ENCODE measurements at regions not wholly inside any gene's neighbourhood (a gene's known extent, or its start where the extent isn't known, plus 50 kb on each side); places are given as distances from the start of the nearest gene placed in this dataset.

- CTCF ChIA-PET (ENCODE audit: partially characterized antibody): interaction anchor here (1.5 kb wide), 1 partner anchor 16 kb away, joined by 3 read pairs; no protein-coding TSS in a partner anchor
- H2AFZ ChIP-seq (ENCODE audit: low read length): no peak overlapping the region
- TF ChIP-seq RFX5 (IDR thresholded peaks at IDR 0.05; ENCODE audit: borderline replicate concordance, low read depth, low read length) (no peak), E2F6 (IDR thresholded peaks at IDR 0.05) (no peak), NANOG (IDR thresholded peaks at IDR 0.05; ENCODE audit: insufficient read depth, low read depth, low read length, poor library complexity, severe bottlenecking) (no peak)
These were observed 573.7 kb downstream of the EPHA5 start for GRCh38 chr4:65096630-65097029.

More at GRCh38 chr4:65096630-65097029, 573.7 kb downstream of the EPHA5 start:
- Histone ChIP-seq H2BK20ac (ENCODE audit: low read length) (no peak overlapping the region), H3K14ac (ENCODE audit: insufficient read length) (no peak overlapping the region), H3K9me3 (ENCODE audit: insufficient read depth in 2 of 2, low read depth in 1 of 2, low read length in 1 of 2) (peaks cover 4 to 7% of the 10 kb centered on the region in 2 experiments), H3K79me1 (ENCODE audit: low read depth, low read length) (no peaks in the 10 kb centered on the region), H3K27me3 (replicated peaks in 1 of 4; ENCODE audit: control insufficient read depth in 3 of 4, extremely low read depth in 1 of 4, insufficient read depth in 3 of 4, low read length in 3 of 4) (no peaks in the 10 kb centered on the region), H3K4me1 (replicated peaks in 1 of 4; ENCODE audit: control insufficient read depth in 3 of 4, insufficient read depth in 4 of 4, low read length in 3 of 4) (no peaks in the 10 kb centered on the region), H2BK120ac (replicated peaks; ENCODE audit: low read depth, low read length) (no peak overlapping the region), H3K27ac (ENCODE audit: low read depth, low read length) (no peak overlapping the region), H4K20me1 (replicated peaks in 1 of 2; ENCODE audit: control insufficient read depth in 1 of 2, insufficient read depth in 2 of 2, low read length in 2 of 2) (no peaks in the 10 kb centered on the region), H3K4me2 (ENCODE audit: insufficient read depth in 1 of 2, low read depth in 2 of 2, low read length in 2 of 2) (no peak overlapping the region), H3K18ac (ENCODE audit: extremely low read depth, low read length) (no peak overlapping the region), H2AK5ac (ENCODE audit: low read depth, low read length) (no peak overlapping the region), H4K5ac (ENCODE audit: insufficient read length, low read depth, low read length) (no peak overlapping the region), H3K23me2 (ENCODE audit: low read depth, low read length) (no peaks in the 10 kb centered on the region), H3K56ac (replicated peaks; ENCODE audit: insufficient read length, low read depth, low read length) (no peak overlapping the region), H2BK5ac (ENCODE audit: low read depth, low read length) (no peak overlapping the region), H3K23ac (ENCODE audit: insufficient read length) (no peak overlapping the region), H3K36me3 (ENCODE audit: control insufficient read depth in 2 of 4, insufficient read depth in 4 of 4, low read length in 3 of 4) (no peaks in the 10 kb centered on the region), H3K79me2 (ENCODE audit: control insufficient read depth in 1 of 2, insufficient read depth in 2 of 2, low read length in 2 of 2) (no peaks in the 10 kb centered on the region), H2BK15ac (ENCODE audit: low read length) (no peak overlapping the region), H3K4me3 (ENCODE audit: extremely low read depth in 1 of 4, insufficient read depth in 2 of 4, low read depth in 3 of 4, low read length in 4 of 4) (no peak overlapping the region), H4K91ac (replicated peaks; ENCODE audit: insufficient read length, low read length) (no peak overlapping the region), H2BK12ac (ENCODE audit: low read depth, low read length) (no peak overlapping the region), H3K9ac (replicated peaks in 1 of 4; ENCODE audit: extremely low read depth in 1 of 4, low read depth in 3 of 4, low read length in 3 of 4) (no peak overlapping the region), H3K4ac (replicated peaks; ENCODE audit: insufficient read length, low read depth, low read length) (no peak overlapping the region), H4K8ac (ENCODE audit: extremely low read depth, insufficient read depth, low read length) (no peak overlapping the region)
- FAIRE-seq: no peak
- POLR2A ChIA-PET (ENCODE audit: partially characterized antibody): no interaction called here
- DNase-seq (ENCODE audit: low read depth in 1 of 2, low spot score in 2 of 2): no peak
- WGBS, 2 experiments (ENCODE audit: extremely low coverage in 1 of 2, insufficient coverage in 1 of 2, insufficient read length in 1 of 2, insufficient replicate concordance in 2 of 2, low coverage in 1 of 2, low lambda C conversion rate in 2 of 2, missing lambda C conversion rate in 1 of 2): 78% methylated on average over 1 of the region's 1 CpG; no CpG with 5 or more reads in 1 of the 2 experiments
